Gastrocnemius medialis (tissue), 4 donors: ENCODE measurements at regions not wholly inside any gene's neighbourhood (a gene's known extent, or its start where the extent isn't known, plus 50 kb on each side); places are given as distances from the start of the nearest gene placed in this dataset.

ENCODE experiments used
- CTCF ChIP-seq, 5 experiments: fragments of 450-650 bp in 3 of 5; fragments of 200-600 bp in 2 of 5; sonication (generic) in 2 of 5; IDR thresholded peaks in 4 of 5; conservative IDR thresholded peaks in 1 of 5; 1 replicate in 4 of 5; 2 replicates in 1 of 5; pipeline ENCODE4 v1.5.1; 2016 to 2019; ENCODE audit warnings: antibody characterized with exemption in 5 of 5, mild to moderate bottlenecking in 3 of 5, moderate library complexity in 3 of 5
- POLR2A ChIP-seq, 2 donors: fragments of 450-650 bp; IDR thresholded peaks; one replicate each; pipeline ENCODE4 v1.6.1; 2017; ENCODE audit warnings: antibody characterized with exemption in 2 of 2, mild to moderate bottlenecking in 2 of 2, moderate library complexity in 2 of 2

GRCh38 chr6:85705220-85705619 is 62.5 kb upstream of the SYNCRIP start:
- no peak for TF ChIP-seq CTCF (IDR thresholded peaks at IDR 0.05 in 4 of 5, conservative IDR thresholded peaks at IDR 0.05 in 1 of 5)
- no peak for TF ChIP-seq POLR2A (IDR thresholded peaks at IDR 0.05)
